CD8-positive, alpha-beta memory T cell (primary cell): ENCODE measurements at regions not wholly inside any gene's neighbourhood (a gene's known extent, or its start where the extent isn't known, plus 50 kb on each side); places are given as distances from the start of the nearest gene placed in this dataset.
A peak's percentile ranks its signal among the peaks of the same experiment; 100 is the strongest.

Experiments used
- CTCF ChIA-PET: fragments of 350-600 bp; sonication (Branson Sonifier 250); formaldehyde crosslinking; loops from one replicate; lab custom pipeline; 2021; ENCODE audit warnings: antibody characterized with exemption; lab: Charles Lee
- POLR2A ChIA-PET: fragments of 350-600 bp; sonication (Branson Sonifier 250); formaldehyde crosslinking; loops from one replicate; lab custom pipeline; 2021; ENCODE audit warnings: antibody characterized with exemption; lab: Charles Lee
- DNase-seq, 5 donors: peaks; one replicate each; pipeline versions ENCODE4 v3.0.0 to v3.0.0-alpha.2; 2020 to 2022; ENCODE audit warnings: mixed read lengths in 1 of 5
- H3K27ac ChIP-seq: one replicate; pipeline ENCODE4 v1.7.0; 2013; ENCODE audit warnings: low read depth, mild to moderate bottlenecking, low read length, moderate library complexity
- H3K27me3 ChIP-seq: 2 replicates; pipeline ENCODE4 v1.7.0; 2013; ENCODE audit warnings: low read length, mild to moderate bottlenecking; ENCODE audit not compliant: insufficient read depth, poor library complexity, severe bottlenecking
- H3K36me3 ChIP-seq: 2 replicates; pipeline ENCODE4 v1.7.0; 2013; ENCODE audit warnings: mild to moderate bottlenecking, low read length, moderate library complexity; ENCODE audit not compliant: insufficient read depth
- H3K4me1 ChIP-seq: 2 replicates; pipeline ENCODE4 v1.7.0; 2013; ENCODE audit warnings: mild to moderate bottlenecking, low read length, moderate library complexity; ENCODE audit not compliant: insufficient read depth
- H3K4me3 ChIP-seq: 2 replicates; pipeline ENCODE4 v1.7.0; 2013; ENCODE audit warnings: mild to moderate bottlenecking, low read length
- H3K9me3 ChIP-seq: 2 replicates; pipeline ENCODE4 v1.7.0; 2013; ENCODE audit warnings: mild to moderate bottlenecking, low read length
- H3K27ac Mint-ChIP-seq, 8 donors: one replicate each; pipeline ENCODE4 v1.8.0; 2020 to 2021; ENCODE audit warnings: mixed read lengths in 8 of 8, mild to moderate bottlenecking in 6 of 8, inconsistent platforms in 3 of 8, moderate library complexity in 3 of 8
- H3K27me3 Mint-ChIP-seq, 2 donors: one replicate each; pipeline ENCODE4 v1.8.0; 2020 to 2021; ENCODE audit warnings: mixed read lengths in 2 of 2, mild to moderate bottlenecking in 1 of 2, moderate library complexity in 1 of 2
- H3K36me3 Mint-ChIP-seq, 3 donors: one replicate each; pipeline ENCODE4 v1.8.0; 2020 to 2021; ENCODE audit warnings: mixed read lengths in 3 of 3, inconsistent platforms in 1 of 3, mild to moderate bottlenecking in 1 of 3
- H3K4me1 Mint-ChIP-seq, 3 donors: one replicate each; pipeline ENCODE4 v1.8.0; 2020 to 2021; ENCODE audit warnings: mixed read lengths in 3 of 3, inconsistent platforms in 1 of 3, mild to moderate bottlenecking in 1 of 3
- H3K4me3 Mint-ChIP-seq, 7 donors: one replicate each; pipeline ENCODE4 v1.8.0; 2020 to 2021; ENCODE audit warnings: mixed read lengths in 7 of 7, mild to moderate bottlenecking in 6 of 7, moderate library complexity in 4 of 7, inconsistent platforms in 2 of 7
- H3K9me3 Mint-ChIP-seq, 5 donors: one replicate each; pipeline ENCODE4 v1.8.0; 2020 to 2022; ENCODE audit warnings: mixed read lengths in 5 of 5, mild to moderate bottlenecking in 3 of 5, moderate library complexity in 2 of 5, inconsistent platforms in 1 of 5

GRCh38 chr10:10897400-10897799, 120.3 kb upstream of the CELF2 start:
- peaks cover 4 to 21% of the 10 kb centered on the region in 2 donors for H3K27me3 Mint-ChIP-seq
- CTCF ChIA-PET, result no interaction called here
- Histone ChIP-seq H3K4me3 (no peak overlapping the region), H3K4me1 (no peaks in the 10 kb centered on the region), H3K27ac (no peak overlapping the region), H3K27me3 (no peaks in the 10 kb centered on the region), H3K9me3 (no peaks in the 10 kb centered on the region), H3K36me3 (no peaks in the 10 kb centered on the region)
- H3K36me3 Mint-ChIP-seq, result peaks cover 0 to 24% (median 0%) of the 10 kb centered on the region in 3 donors
- H3K27ac Mint-ChIP-seq, result no peak overlapping the region
- no peak overlapping the region for H3K4me3 Mint-ChIP-seq
- H3K4me1 Mint-ChIP-seq, result no peaks in the 10 kb centered on the region
- DNase-seq, result no peak
- POLR2A ChIA-PET, result no interaction called here
- H3K9me3 Mint-ChIP-seq, result peaks cover 0 to 6% (median 2%) of the 10 kb centered on the region in 5 donors

GRCh38 chr10:10901906-10902305, 115.8 kb upstream of the CELF2 start:
- Histone ChIP-seq H3K9me3 (no peaks in the 10 kb centered on the region), H3K27ac (no peak overlapping the region), H3K4me1 (no peaks in the 10 kb centered on the region), H3K27me3 (no peaks in the 10 kb centered on the region), H3K4me3 (no peak overlapping the region), H3K36me3 (no peaks in the 10 kb centered on the region)
- no peaks in the 10 kb centered on the region for H3K9me3 Mint-ChIP-seq
- DNase-seq, result no peak
- H3K27me3 Mint-ChIP-seq, result peaks cover 3 to 5% of the 10 kb centered on the region in 2 donors
- peaks cover 0 to 5% (median 0%) of the 10 kb centered on the region in 3 donors for H3K36me3 Mint-ChIP-seq
- no peak overlapping the region for H3K4me3 Mint-ChIP-seq
- no peak overlapping the region for H3K27ac Mint-ChIP-seq
- ChIA-PET CTCF (no interaction called here), POLR2A (no interaction called here)
- H3K4me1 Mint-ChIP-seq, result no peaks in the 10 kb centered on the region

- Histone ChIP-seq H3K4me3 (no peak overlapping the region), H3K27ac (no peak overlapping the region), H3K36me3 (no peaks in the 10 kb centered on the region), H3K27me3 (no peaks in the 10 kb centered on the region), H3K4me1 (no peaks in the 10 kb centered on the region), H3K9me3 (no peaks in the 10 kb centered on the region)
- Mint-ChIP-seq H3K36me3 (no peaks in the 10 kb centered on the region), H3K27ac (no peak overlapping the region), H3K27me3 (peaks cover 3 to 10% of the 10 kb centered on the region in 2 donors), H3K4me3 (no peak overlapping the region), H3K9me3 (no peaks in the 10 kb centered on the region), H3K4me1 (no peaks in the 10 kb centered on the region)
- ChIA-PET POLR2A (no interaction called here), CTCF (no interaction called here)
- DNase-seq, result no peak
These were observed 114.7 kb upstream of the CELF2 start for GRCh38 chr10:10902951-10903350.

DNA sequence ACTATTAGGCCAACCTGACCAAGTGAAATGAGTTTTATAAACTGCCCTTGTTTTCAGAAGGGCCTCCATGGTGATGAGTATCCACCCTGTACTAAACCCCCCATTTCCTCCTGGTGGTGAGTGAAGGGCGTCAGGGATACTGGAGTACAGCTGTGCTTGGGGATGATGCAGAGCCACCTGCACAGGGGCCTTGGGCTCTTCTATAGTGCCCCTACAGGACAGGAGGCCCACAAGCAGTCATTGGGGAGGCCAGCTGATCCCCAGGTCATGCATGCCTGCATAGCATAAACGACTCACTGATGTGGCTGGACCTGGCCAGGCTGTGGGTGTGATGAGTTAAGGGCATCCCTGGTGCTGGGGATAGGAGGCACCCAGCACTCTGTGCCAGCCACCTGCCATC, 114.1 kb upstream of the CELF2 start:
- Histone ChIP-seq H3K36me3 (no peaks in the 10 kb centered on the region), H3K4me3 (no peak overlapping the region), H3K27ac (no peak overlapping the region), H3K27me3 (no peaks in the 10 kb centered on the region), H3K4me1 (no peaks in the 10 kb centered on the region), H3K9me3 (no peaks in the 10 kb centered on the region)
- Mint-ChIP-seq H3K4me3 (no peak overlapping the region), H3K9me3 (no peaks in the 10 kb centered on the region), H3K27me3 (peaks cover 3 to 10% of the 10 kb centered on the region in 2 donors), H3K36me3 (no peaks in the 10 kb centered on the region), H3K4me1 (no peaks in the 10 kb centered on the region), H3K27ac (no peak overlapping the region)
- CTCF ChIA-PET, result no interaction called here
- DNase-seq, result no peak
- POLR2A ChIA-PET, result no interaction called here

GRCh38 chr10:10910634-10911033, 107.0 kb upstream of the CELF2 start:
- Mint-ChIP-seq H3K9me3 (no peaks in the 10 kb centered on the region), H3K4me1 (no peaks in the 10 kb centered on the region), H3K27me3 (peaks cover 12 to 43% of the 10 kb centered on the region in 2 donors), H3K4me3 (no peak overlapping the region), H3K27ac (no peak overlapping the region), H3K36me3 (peaks cover 0 to 3% (median 0%) of the 10 kb centered on the region in 3 donors)
- no peaks in the 10 kb centered on the region for H3K36me3 ChIP-seq
- ChIA-PET CTCF (no interaction called here), POLR2A (no interaction called here)
- DNase-seq, result no peak
- H3K9me3 ChIP-seq, result no peaks in the 10 kb centered on the region
- no peak overlapping the region for H3K27ac ChIP-seq
- H3K4me3 ChIP-seq, result no peak overlapping the region
- H3K27me3 ChIP-seq, result no peaks in the 10 kb centered on the region
- H3K4me1 ChIP-seq, result no peaks in the 10 kb centered on the region

GRCh38 chr10:10911035-10911434, 106.6 kb upstream of the CELF2 start:
- Histone ChIP-seq H3K36me3 (no peaks in the 10 kb centered on the region), H3K27me3 (no peaks in the 10 kb centered on the region), H3K9me3 (no peaks in the 10 kb centered on the region), H3K4me3 (no peak overlapping the region), H3K27ac (no peak overlapping the region), H3K4me1 (no peaks in the 10 kb centered on the region)
- ChIA-PET POLR2A (no interaction called here), CTCF (no interaction called here)
- Mint-ChIP-seq H3K4me1 (no peaks in the 10 kb centered on the region), H3K4me3 (no peak overlapping the region), H3K36me3 (peaks cover 0 to 3% (median 0%) of the 10 kb centered on the region in 3 donors), H3K27ac (no peak overlapping the region), H3K27me3 (peaks cover 12 to 42% of the 10 kb centered on the region in 2 donors), H3K9me3 (no peaks in the 10 kb centered on the region)
- no peak for DNase-seq

- H3K27me3 Mint-ChIP-seq, result peaks cover 12 to 38% of the 10 kb centered on the region in 2 donors
- Histone ChIP-seq H3K4me3 (no peak overlapping the region), H3K9me3 (no peaks in the 10 kb centered on the region), H3K27me3 (no peaks in the 10 kb centered on the region), H3K27ac (no peak overlapping the region), H3K36me3 (no peaks in the 10 kb centered on the region), H3K4me1 (no peaks in the 10 kb centered on the region)
- POLR2A ChIA-PET, result no interaction called here
- H3K27ac Mint-ChIP-seq, result no peak overlapping the region
- DNase-seq, result peak in 1 of 5 donors; percentile 2
- peaks cover 0 to 3% (median 0%) of the 10 kb centered on the region in 3 donors for H3K36me3 Mint-ChIP-seq
- no peaks in the 10 kb centered on the region for H3K4me1 Mint-ChIP-seq
- H3K9me3 Mint-ChIP-seq, result no peaks in the 10 kb centered on the region
- CTCF ChIA-PET, result no interaction called here
- no peak overlapping the region for H3K4me3 Mint-ChIP-seq
These were observed 106.2 kb upstream of the CELF2 start for GRCh38 chr10:10911471-10911921.

GRCh38 chr10:10914144-10914543, 103.5 kb upstream of the CELF2 start:
- POLR2A ChIA-PET, result no interaction called here
- CTCF ChIA-PET, result no interaction called here
- H3K27me3 Mint-ChIP-seq, result peaks cover 12 to 35% of the 10 kb centered on the region in 2 donors

More at GRCh38 chr10:10914144-10914543, 103.5 kb upstream of the CELF2 start:
- Histone ChIP-seq H3K9me3 (no peaks in the 10 kb centered on the region), H3K4me3 (no peak overlapping the region), H3K27me3 (no peaks in the 10 kb centered on the region), H3K4me1 (no peaks in the 10 kb centered on the region), H3K27ac (no peak overlapping the region), H3K36me3 (no peaks in the 10 kb centered on the region)
- H3K9me3 Mint-ChIP-seq, result no peaks in the 10 kb centered on the region
- H3K36me3 Mint-ChIP-seq, result peaks cover 0 to 3% (median 0%) of the 10 kb centered on the region in 3 donors
- no peaks in the 10 kb centered on the region for H3K4me1 Mint-ChIP-seq
- no peak overlapping the region for H3K27ac Mint-ChIP-seq
- no peak for DNase-seq
- H3K4me3 Mint-ChIP-seq, result no peak overlapping the region
